IMR-90 (cell line): ENCODE measurements at regions not wholly inside any gene's neighbourhood (a gene's known extent, or its start where the extent isn't known, plus 50 kb on each side); places are given as distances from the start of the nearest gene placed in this dataset.

ENCODE experiments used
- ATAC-seq: fragments of 200-7000 bp; cut with Tn5 transposase; 2 replicates; pipeline ENCODE4 v1.9.1; 2020; ENCODE audit warnings: low read depth, mild to moderate bottlenecking, moderate library complexity
- BruUV-seq: library from RNA; stranded (reverse); fragments of 400-500 nt; replicated peaks from 2 replicates; lab custom pipeline; 2021; lab: Mats Ljungman, UMichigan
- CTCF ChIA-PET: fragments of 300-600 bp; formaldehyde crosslinking; extraction: SDS; loops from one replicate; lab custom pipeline; 2021; ENCODE audit warnings: antibody characterized with exemption; lab: Yijun Ruan, JAX
- POLR2A ChIA-PET: fragments of 300-600 bp; sonication (Branson Sonifier 250); formaldehyde crosslinking; loops from one replicate; lab custom pipeline; 2022; ENCODE audit warnings: antibody characterized with exemption; ENCODE audit not compliant: unreplicated experiment; lab: Charles Lee
- DNase-seq: peaks from one replicate; pipeline ENCODE4 v3.0.0; 2013
- H2AFZ ChIP-seq: replicated peaks from 2 replicates; pipeline ENCODE3; 2013; ENCODE audit warnings: low read length, mild to moderate bottlenecking; ENCODE audit not compliant: poor library complexity
- H2AK5ac ChIP-seq: 2 replicates; pipeline ENCODE4 v1.6.1; 2013; ENCODE audit warnings: low read depth, low read length, inconsistent platforms
- H2AK9ac ChIP-seq: replicated peaks from 2 replicates; pipeline ENCODE3; 2013; ENCODE audit warnings: mild to moderate bottlenecking, low read depth, low read length, moderate library complexity; ENCODE audit not compliant: poor library complexity
- H2BK120ac ChIP-seq: 2 replicates; pipeline ENCODE4 v1.6.1; 2013; ENCODE audit warnings: low read depth, low read length, inconsistent platforms
- H2BK15ac ChIP-seq: 3 replicates; pipeline ENCODE4 v1.6.1; 2013; ENCODE audit warnings: low read depth, low read length, inconsistent platforms
- H2BK20ac ChIP-seq: 2 replicates; pipeline ENCODE4 v1.6.1; 2013; ENCODE audit warnings: low read depth, mild to moderate bottlenecking, inconsistent platforms, low read length, moderate library complexity
- H2BK5ac ChIP-seq: 2 replicates; pipeline ENCODE4 v1.6.1; 2013; ENCODE audit warnings: mild to moderate bottlenecking, low read depth, low read length, inconsistent platforms; ENCODE audit not compliant: poor library complexity, severe bottlenecking
- H3K14ac ChIP-seq: replicated peaks from 2 replicates; pipeline ENCODE4 v1.6.1; 2013; ENCODE audit warnings: low read depth, low read length, inconsistent platforms
- H3K18ac ChIP-seq: 2 replicates; pipeline ENCODE4 v1.6.1; 2013; ENCODE audit warnings: low read depth, low read length, control low read depth
- H3K23ac ChIP-seq: 2 replicates; pipeline ENCODE4 v1.6.1; 2013; ENCODE audit warnings: low read depth, low read length, inconsistent platforms
- H3K27ac ChIP-seq: 2 replicates; pipeline ENCODE4 v1.5.1; 2013; ENCODE audit warnings: mild to moderate bottlenecking, control low read depth, low read length; ENCODE audit not compliant: insufficient read depth
- H3K27me3 ChIP-seq: 2 replicates; pipeline ENCODE4 v1.6.1; 2013; ENCODE audit warnings: low read length; ENCODE audit not compliant: control insufficient read depth, insufficient read depth
- H3K36me3 ChIP-seq: 2 replicates; pipeline ENCODE4 v1.6.1; 2013; ENCODE audit warnings: low read length, mixed read lengths; ENCODE audit not compliant: control insufficient read depth, insufficient read depth
- H3K4ac ChIP-seq: 2 replicates; pipeline ENCODE4 v1.6.1; 2013; ENCODE audit warnings: low read depth, low read length, inconsistent platforms
- H3K4me1 ChIP-seq: 2 replicates; pipeline ENCODE4 v1.6.1; 2013; ENCODE audit warnings: low read length, mixed read lengths; ENCODE audit not compliant: control insufficient read depth, insufficient read depth
- H3K4me2 ChIP-seq: 2 replicates; pipeline ENCODE4 v1.6.1; 2013; ENCODE audit warnings: low read depth, mild to moderate bottlenecking, control low read depth, low read length, moderate library complexity
- H3K4me3 ChIP-seq: 2 replicates; pipeline ENCODE4 v1.5.1; 2013; ENCODE audit warnings: low read depth, mild to moderate bottlenecking, control low read depth, low read length, moderate library complexity; ENCODE audit not compliant: insufficient read depth
- H3K56ac ChIP-seq: 2 replicates; pipeline ENCODE4 v1.6.1; 2013; ENCODE audit warnings: low read length, inconsistent platforms; ENCODE audit not compliant: insufficient read depth; ENCODE audit errors: extremely low read depth
- H3K79me1 ChIP-seq, 2 experiments: 2 replicates each; pipeline ENCODE4 v1.6.1; 2013; ENCODE audit warnings: low read length in 2 of 2, inconsistent platforms in 1 of 2, low read depth in 1 of 2
- H3K9ac ChIP-seq: 2 replicates; pipeline ENCODE4 v1.6.1; 2013; ENCODE audit warnings: low read depth, low read length, control low read depth
- H3K9me1 ChIP-seq: 2 replicates; pipeline ENCODE4 v1.6.1; 2013; ENCODE audit warnings: low read length, inconsistent platforms; ENCODE audit not compliant: insufficient read depth
- H3K9me3 ChIP-seq: 2 replicates; pipeline ENCODE4 v1.6.1; 2013; ENCODE audit warnings: low read length; ENCODE audit not compliant: control insufficient read depth, insufficient read depth
- H4K20me1 ChIP-seq: 2 replicates; pipeline ENCODE4 v1.6.1; 2013; ENCODE audit warnings: low read length, inconsistent platforms; ENCODE audit not compliant: insufficient read depth
- H4K5ac ChIP-seq: 2 replicates; pipeline ENCODE4 v1.6.1; 2013; ENCODE audit warnings: mild to moderate bottlenecking, low read depth, low read length, control low read depth
- H4K8ac ChIP-seq, 2 experiments: 2 replicates each; pipeline ENCODE4 v1.6.1; 2013; ENCODE audit warnings: low read depth in 2 of 2, low read length in 2 of 2, control low read depth in 1 of 2, inconsistent platforms in 1 of 2
- H4K91ac ChIP-seq: 2 replicates; pipeline ENCODE4 v1.6.1; 2013; ENCODE audit warnings: low read depth, low read length, inconsistent platforms; ENCODE audit not compliant: insufficient read depth
- BHLHE40 ChIP-seq: fragments of 150-350 bp; IDR thresholded peaks from 2 replicates; pipeline ENCODE4 v1.6.1; 2016; ENCODE audit warnings: mild to moderate bottlenecking, low read depth, low read length
- NFE2L2 ChIP-seq: fragments of 150-350 bp; IDR thresholded peaks from 2 replicates; pipeline ENCODE4 v1.6.1; 2016; ENCODE audit warnings: low read depth, mild to moderate bottlenecking, low read length
- WGBS, 2 experiments: methylation state at CpG; one replicate each; pipeline versions ENCODE4 v1.1.5 to v1.1.7; 2013; ENCODE audit warnings: missing lambda C conversion rate in 2 of 2; ENCODE audit not compliant: insufficient read length in 1 of 2; ENCODE audit errors: extremely low coverage in 2 of 2; 5-methylcytosine and 5-hydroxymethylcytosine counted together
- dilution Hi-C: fragments of 300-500 bp; cut with HindIII; formaldehyde crosslinking; loops from one replicate; pipeline ENCODE4 v1.14.3; 2018; ENCODE audit warnings: low sequenced_read_pairs; ENCODE audit not compliant: unreplicated experiment
- in situ Hi-C: fragments of 300-500 bp; cut with MboI; formaldehyde crosslinking; loops from 3 replicates; pipeline ENCODE4 v1.14.3; 2019; ENCODE audit warnings: low sequenced_read_pairs, inconsistent platforms, mixed read lengths
- intact Hi-C: fragments of 100-400 bp; cut with micrococcal nuclease; formaldehyde crosslinking; loops from 2 replicates; pipeline ENCODE4 v1.10.0; 2022

- H3K14ac ChIP-seq, result no peak overlapping the region
- DNase-seq (no peak), ATAC-seq (no peak)
- no peaks in the 10 kb centered on the region for H3K9me3 ChIP-seq
- H3K9ac ChIP-seq, result no peak overlapping the region
- peaks cover 24% of the 10 kb centered on the region for H3K27me3 ChIP-seq
- H2BK15ac ChIP-seq, result no peak overlapping the region
- ChIA-PET CTCF (no interaction called here), POLR2A (no interaction called here)
- no peak for TF ChIP-seq BHLHE40
- TF ChIP-seq NFE2L2, result no peak
- no peak overlapping the region for H3K18ac ChIP-seq
- no peak overlapping the region for H4K8ac ChIP-seq
- intact Hi-C loops (no loop called here), dilution Hi-C loops (no loop called here), in situ Hi-C loops (no loop called here)
- no peak overlapping the region for H3K27ac ChIP-seq
- H2BK5ac ChIP-seq, result no peak overlapping the region
- no TSS peak for BruUV-seq
- no peak overlapping the region for H2BK20ac ChIP-seq
- H2AK5ac ChIP-seq, result no peak overlapping the region
- no peaks in the 10 kb centered on the region for H3K79me1 ChIP-seq
- WGBS, 2 experiments, result no CpG with 5 or more reads among the region's 5 CpGs
- no peaks in the 10 kb centered on the region for H3K9me1 ChIP-seq
- H3K4me3 ChIP-seq, result no peak overlapping the region
- H3K56ac ChIP-seq, result no peak overlapping the region
- H2BK120ac ChIP-seq, result no peak overlapping the region
- no peak overlapping the region for H3K23ac ChIP-seq
- no peak overlapping the region for H4K5ac ChIP-seq
- H2AFZ ChIP-seq, result no peak overlapping the region
- H2AK9ac ChIP-seq, result no peak overlapping the region
- H4K91ac ChIP-seq, result no peak overlapping the region
- no peaks in the 10 kb centered on the region for H4K20me1 ChIP-seq
- no peak overlapping the region for H3K4me2 ChIP-seq
- H3K4me1 ChIP-seq, result no peaks in the 10 kb centered on the region
- no peaks in the 10 kb centered on the region for H3K36me3 ChIP-seq
- H3K4ac ChIP-seq, result no peak overlapping the region
Observed at GRCh38 chr6:166719019-166719418, 92.0 kb upstream of the RPS6KA2 start.
